ENCODE measurements at regions not wholly inside any gene's neighbourhood (a gene's known extent, or its start where the extent isn't known, plus 50 kb on each side); places are given as distances from the start of the nearest gene placed in this dataset.

GRCh38 chr18:67932271-67932670 lies 415.8 kb upstream of the DSEL start:
- Histone ChIP-seq H3K4me3 (no peak overlapping the region), H3K4me1 (no peaks in the 10 kb centered on the region), H3K27ac (no peak overlapping the region), H3K9me3 (no peaks in the 10 kb centered on the region), H3K27me3 (no peaks in the 10 kb centered on the region), H3K36me3 (no peaks in the 10 kb centered on the region)
- WGBS, 2 donors = 25 to 30% methylated on average over 2 of the region's 2 CpGs
- TF ChIP-seq EP300 (IDR thresholded peaks at IDR 0.05) = no peak
- no peak for TF ChIP-seq CTCF (IDR thresholded peaks at IDR 0.05)
- TF ChIP-seq POLR2A (IDR thresholded peaks at IDR 0.05) = no peak
- DNase-seq (ENCODE audit: low spot score in 2 of 2) = no peak

GRCh38 chr18:67926929-67927864 lies 410.7 kb upstream of the DSEL start:
- Histone ChIP-seq H3K4me3 (no peak overlapping the region), H3K27me3 (no peaks in the 10 kb centered on the region), H3K4me1 (no peaks in the 10 kb centered on the region), H3K9me3 (no peaks in the 10 kb centered on the region), H3K36me3 (no peaks in the 10 kb centered on the region), H3K27ac (no peak overlapping the region)
- TF ChIP-seq CTCF (IDR thresholded peaks at IDR 0.05) (no peak), POLR2A (IDR thresholded peaks at IDR 0.05) (no peak), EP300 (IDR thresholded peaks at IDR 0.05) (no peak)
- DNase-seq (ENCODE audit: low spot score in 2 of 2) = no peak
- 86 to 96% methylated on average over 4 of the region's 4 CpGs for WGBS, 2 donors

- Histone ChIP-seq H3K27ac (no peak overlapping the region), H3K27me3 (no peaks in the 10 kb centered on the region), H3K36me3 (no peaks in the 10 kb centered on the region), H3K4me1 (no peaks in the 10 kb centered on the region), H3K4me3 (no peak overlapping the region), H3K9me3 (no peaks in the 10 kb centered on the region)
- WGBS, 2 donors = 71 to 79% methylated on average over 1 of the region's 1 CpG
- TF ChIP-seq POLR2A (IDR thresholded peaks at IDR 0.05) = no peak
- no peak for DNase-seq (ENCODE audit: low spot score in 2 of 2)
These were observed 408.1 kb upstream of the DSEL start for GRCh38 chr18:67924656-67925055.

GRCh38 chr18:67919316-67919715 lies 402.8 kb upstream of the DSEL start:
- Histone ChIP-seq H3K27ac (no peak overlapping the region), H3K4me3 (no peak overlapping the region), H3K9me3 (no peaks in the 10 kb centered on the region), H3K27me3 (no peaks in the 10 kb centered on the region), H3K36me3 (no peaks in the 10 kb centered on the region), H3K4me1 (no peaks in the 10 kb centered on the region)
- DNase-seq (ENCODE audit: low spot score in 2 of 2) = no peak
- TF ChIP-seq POLR2A (IDR thresholded peaks at IDR 0.05) (no peak), CTCF (IDR thresholded peaks at IDR 0.05) (no peak), EP300 (IDR thresholded peaks at IDR 0.05) (no peak)
- 82 to 85% methylated on average over 1 of the region's 1 CpG for WGBS, 2 donors

GRCh38 chr18:67916097-67916496 lies 399.6 kb upstream of the DSEL start:
- no peak for DNase-seq (ENCODE audit: low spot score in 2 of 2)
- Histone ChIP-seq H3K36me3 (no peaks in the 10 kb centered on the region), H3K4me3 (no peak overlapping the region), H3K4me1 (no peaks in the 10 kb centered on the region), H3K27me3 (no peaks in the 10 kb centered on the region), H3K27ac (no peak overlapping the region), H3K9me3 (no peaks in the 10 kb centered on the region)
- TF ChIP-seq CTCF (IDR thresholded peaks at IDR 0.05) = no peak
- TF ChIP-seq EP300 (IDR thresholded peaks at IDR 0.05) = no peak
- no peak for TF ChIP-seq POLR2A (IDR thresholded peaks at IDR 0.05)
- WGBS, 2 donors = 67 to 83% methylated on average over 7 of the region's 7 CpGs
